Astrocyte of the spinal cord (primary cell): ENCODE measurements at regions not wholly inside any gene's neighbourhood (a gene's known extent, or its start where the extent isn't known, plus 50 kb on each side); places are given as distances from the start of the nearest gene placed in this dataset.

Experiments
- DNase-seq: peaks from one replicate; pipeline ENCODE4 v3.0.0; 2011; ENCODE audit warnings: low read depth, low spot score
- H3K4me3 ChIP-seq: 2 replicates; pipeline ENCODE4 v1.5.1; 2011; ENCODE audit warnings: low read depth, mild to moderate bottlenecking, low read length, moderate library complexity
- in situ Hi-C: cut with HindIII; loops from 2 replicates; pipeline ENCODE4 v1.10.0; 2017; ENCODE audit warnings: low sequenced_read_pairs
- TF ChIP-seq, protein P1 (sequence below): IDR thresholded peaks from 2 replicates; pipeline ENCODE4 v1.5.1; 2012; ENCODE audit warnings: low read depth, mild to moderate bottlenecking, low read length, inconsistent platforms

GRCh38 chr7:79810916-79811315 lies 323.7 kb upstream of the GNAI1 start:
- no peak overlapping the region for H3K4me3 ChIP-seq
- TF ChIP-seq, protein P1, sequence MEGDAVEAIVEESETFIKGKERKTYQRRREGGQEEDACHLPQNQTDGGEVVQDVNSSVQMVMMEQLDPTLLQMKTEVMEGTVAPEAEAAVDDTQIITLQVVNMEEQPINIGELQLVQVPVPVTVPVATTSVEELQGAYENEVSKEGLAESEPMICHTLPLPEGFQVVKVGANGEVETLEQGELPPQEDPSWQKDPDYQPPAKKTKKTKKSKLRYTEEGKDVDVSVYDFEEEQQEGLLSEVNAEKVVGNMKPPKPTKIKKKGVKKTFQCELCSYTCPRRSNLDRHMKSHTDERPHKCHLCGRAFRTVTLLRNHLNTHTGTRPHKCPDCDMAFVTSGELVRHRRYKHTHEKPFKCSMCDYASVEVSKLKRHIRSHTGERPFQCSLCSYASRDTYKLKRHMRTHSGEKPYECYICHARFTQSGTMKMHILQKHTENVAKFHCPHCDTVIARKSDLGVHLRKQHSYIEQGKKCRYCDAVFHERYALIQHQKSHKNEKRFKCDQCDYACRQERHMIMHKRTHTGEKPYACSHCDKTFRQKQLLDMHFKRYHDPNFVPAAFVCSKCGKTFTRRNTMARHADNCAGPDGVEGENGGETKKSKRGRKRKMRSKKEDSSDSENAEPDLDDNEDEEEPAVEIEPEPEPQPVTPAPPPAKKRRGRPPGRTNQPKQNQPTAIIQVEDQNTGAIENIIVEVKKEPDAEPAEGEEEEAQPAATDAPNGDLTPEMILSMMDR: no peak
- in situ Hi-C loops: no loop called here
- no peak for DNase-seq

DNA sequence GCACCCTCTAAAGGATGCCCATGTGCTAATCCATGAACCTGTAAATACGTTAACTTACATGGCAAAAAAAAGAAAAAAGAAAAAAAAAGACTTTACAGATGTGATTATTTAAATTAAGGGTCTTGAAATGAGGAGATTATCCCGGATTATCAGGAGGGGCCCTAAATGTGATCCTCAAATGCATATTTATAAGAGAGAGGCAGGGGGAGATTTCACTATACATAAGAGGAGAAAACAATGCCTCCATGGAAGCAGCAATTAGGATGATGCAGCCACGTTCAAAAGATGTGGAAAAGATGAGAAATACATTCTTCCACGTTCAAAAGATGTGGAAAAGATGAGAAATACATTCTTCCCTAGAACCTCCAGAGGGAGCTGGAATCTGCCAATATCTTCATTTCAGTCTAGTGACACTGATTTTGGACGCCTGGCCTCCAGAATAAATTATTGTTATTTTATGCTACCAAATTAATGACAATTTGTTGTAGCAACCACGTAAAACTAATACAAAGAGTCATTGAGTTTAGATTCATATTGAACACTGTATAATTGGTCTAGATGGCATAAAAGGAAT lies 328.4 kb upstream of the GNAI1 start:
- DNase-seq: peak; percentile 26
- in situ Hi-C loops: no loop called here

GRCh38 chr7:79790656-79791262 lies 337.3 kb upstream of the MAGI2 start:
- no peak overlapping the region for H3K4me3 ChIP-seq
- no peak for DNase-seq
- TF ChIP-seq, protein P1: no peak
- in situ Hi-C loops: no loop called here

More for the DNA sequence above, 328.4 kb upstream of the GNAI1 start:
- TF ChIP-seq, protein P1: peak; percentile 48
- no peak overlapping the region for H3K4me3 ChIP-seq

DNA sequence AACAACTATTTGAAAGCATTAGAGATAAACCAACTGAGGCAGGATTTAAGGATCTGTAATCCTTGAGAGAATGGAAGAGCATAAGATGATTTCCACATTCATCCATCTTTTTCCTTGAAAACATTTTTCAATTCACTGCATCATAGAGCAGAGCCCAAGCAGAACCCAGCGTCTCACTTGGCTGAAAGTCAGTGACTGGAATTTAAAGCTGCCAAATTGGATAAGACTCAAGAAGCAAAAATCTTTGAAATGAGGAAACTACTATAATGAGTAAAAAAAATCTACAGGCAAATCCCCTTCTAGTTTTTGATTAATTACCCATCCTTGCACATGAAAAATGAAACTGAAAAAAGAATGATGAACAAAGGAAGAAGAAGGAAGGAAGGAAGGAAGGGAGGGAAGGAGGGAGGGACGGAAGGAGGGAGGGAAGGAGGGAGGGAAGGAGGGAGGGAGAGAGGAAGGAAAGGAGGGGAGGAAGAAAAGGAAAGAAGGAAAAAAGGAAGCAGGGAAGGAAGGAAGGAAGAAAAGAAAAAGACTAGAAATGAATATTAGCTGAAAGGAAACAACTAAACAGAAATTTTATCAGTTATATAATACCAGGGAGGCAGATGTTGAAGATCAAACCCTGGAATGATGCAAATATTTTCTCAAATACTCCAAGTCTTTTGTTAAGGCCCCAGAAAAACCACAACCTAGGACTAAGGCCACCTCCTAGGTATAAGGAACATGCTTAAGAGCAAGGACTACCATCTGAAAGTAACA lies 336.3 kb upstream of the MAGI2 start:
- in situ Hi-C loops: no loop called here
- peak; percentile 52 for DNase-seq
- TF ChIP-seq, protein P1: no peak
- H3K4me3 ChIP-seq: no peak overlapping the region

GRCh38 chr7:79787623-79788022 lies 334.2 kb upstream of the MAGI2 start:
- no peak overlapping the region for H3K4me3 ChIP-seq
- TF ChIP-seq, protein P1: no peak
- in situ Hi-C loops: no loop called here
- peak; percentile 29 for DNase-seq

- TF ChIP-seq, protein P1: no peak
- H3K4me3 ChIP-seq: no peak overlapping the region
- in situ Hi-C loops: no loop called here
- no peak for DNase-seq
Measured at GRCh38 chr7:79787096-79787495, 333.6 kb upstream of the MAGI2 start.
